Stimulated activated CD4-positive, alpha-beta T cell treated with anti-CD3 and anti-CD28 coated beads, TNF-alpha, amount 100 ng/mL, for 24 hours (primary cell): ENCODE measurements at regions not wholly inside any gene's neighbourhood (a gene's known extent, or its start where the extent isn't known, plus 50 kb on each side); places are given as distances from the start of the nearest gene placed in this dataset.

Experiments used
- DNase-seq, 3 experiments: peaks; one replicate each; pipeline ENCODE4 v3.0.0-alpha.2; 2020; ENCODE audit warnings: low read depth in 3 of 3

DNA sequence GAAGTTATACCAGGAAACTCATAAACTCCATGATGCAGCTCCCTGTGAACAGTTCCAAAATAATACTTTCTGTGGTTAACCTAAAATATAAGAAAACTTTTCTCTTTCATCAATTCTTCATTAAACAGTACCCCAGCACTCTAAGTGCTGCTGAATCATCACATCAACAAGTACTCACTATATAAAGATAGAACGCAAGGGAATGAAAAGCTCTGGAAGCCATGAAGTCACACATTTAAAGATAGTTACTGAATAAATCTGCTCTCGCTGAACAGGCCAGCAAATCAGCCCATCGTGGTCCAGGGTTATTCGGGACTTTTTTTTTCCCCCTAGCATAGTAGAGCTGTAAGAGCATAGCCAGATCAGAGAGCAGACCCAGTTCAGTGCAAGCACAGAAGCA, 254.3 kb downstream of the IPMK start:
- DNase-seq, result no peak

DNA sequence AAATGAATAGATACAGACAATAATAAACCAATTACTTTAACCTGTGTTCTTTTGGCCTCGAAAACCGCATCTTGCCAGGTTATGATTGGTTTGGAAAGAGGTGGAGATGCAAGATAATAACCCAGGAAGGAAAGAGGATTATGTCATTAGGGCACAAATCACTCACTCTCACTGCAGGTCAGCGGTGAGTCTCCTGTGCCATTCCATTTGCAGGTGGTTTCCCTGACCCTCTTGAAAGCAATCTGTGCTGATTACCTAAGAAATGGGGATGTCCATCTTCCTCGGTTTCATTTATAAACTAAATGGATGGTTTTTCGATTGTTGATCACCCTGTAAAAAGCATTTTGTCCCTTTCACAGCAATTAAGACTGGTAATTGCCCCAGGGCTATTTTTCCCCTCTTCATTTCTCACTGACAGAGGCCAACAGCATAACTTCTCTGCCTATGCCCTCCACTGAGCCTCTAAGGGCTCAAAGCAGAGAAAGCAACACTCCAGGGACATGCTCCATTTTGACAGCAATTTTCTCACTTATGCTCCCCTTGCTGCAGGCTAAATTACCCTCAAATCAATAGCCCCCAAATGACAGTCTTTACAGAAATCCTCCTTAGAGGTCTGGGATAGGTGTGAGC, 257.5 kb downstream of the IPMK start:
- no peak for DNase-seq

DNA sequence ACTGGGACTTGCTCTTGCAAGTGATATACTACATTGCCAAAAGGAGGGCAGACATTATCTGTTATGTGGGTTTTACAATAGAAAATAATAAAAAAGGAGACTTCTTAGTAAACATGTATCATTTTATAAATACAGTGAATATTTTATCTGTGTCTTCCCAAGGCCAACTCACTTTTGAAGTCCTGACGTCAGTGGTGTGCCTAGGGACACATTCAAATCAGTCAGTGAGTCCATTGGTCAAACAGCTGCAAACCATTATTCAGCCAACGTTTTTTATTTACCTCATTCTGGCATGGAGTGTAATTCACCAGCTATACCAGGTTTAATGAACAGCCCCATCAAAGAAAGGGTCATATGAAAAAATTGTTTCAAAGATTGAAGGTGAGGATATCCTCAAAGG, 263.7 kb downstream of the IPMK start:
- DNase-seq, result no peak

DNA sequence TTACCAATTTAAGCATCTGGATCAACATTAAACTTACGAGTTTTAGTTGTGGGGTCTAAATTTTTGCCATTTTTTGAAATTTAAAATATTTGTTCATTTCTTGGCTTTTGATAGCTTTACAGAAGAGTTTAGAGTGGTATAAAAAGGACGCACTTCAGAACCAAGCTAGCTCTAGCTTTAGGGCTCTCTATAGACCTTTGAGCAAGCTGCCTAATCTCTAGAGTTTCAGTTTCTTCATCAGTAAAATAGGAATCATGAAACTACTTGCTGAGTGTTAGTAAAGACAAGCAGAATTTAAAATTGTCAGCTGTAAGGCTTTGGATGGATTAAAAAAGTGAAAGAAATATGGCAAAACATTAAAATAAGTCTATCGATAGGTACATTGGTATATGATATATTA, 266.5 kb downstream of the IPMK start:
- no peak for DNase-seq

DNA sequence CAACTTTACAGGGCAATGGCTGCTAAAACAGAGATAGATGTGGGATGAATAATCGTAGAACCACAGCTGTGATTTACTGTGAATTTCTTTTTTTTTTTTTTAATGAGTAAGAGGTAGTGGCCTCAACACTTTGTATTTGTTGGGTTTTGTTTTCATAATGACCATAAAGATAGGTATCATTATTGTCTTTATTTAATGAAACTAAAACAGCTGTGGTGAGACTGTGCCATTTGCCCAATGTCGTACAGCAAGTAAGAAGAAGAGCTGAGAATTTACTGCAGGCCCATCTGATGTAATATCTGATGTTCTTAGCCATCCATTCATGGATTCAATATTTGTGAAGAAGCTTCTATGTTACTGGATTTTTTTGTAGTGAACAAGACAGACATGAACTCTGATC, 271.2 kb downstream of the IPMK start:
- no peak for DNase-seq

DNA sequence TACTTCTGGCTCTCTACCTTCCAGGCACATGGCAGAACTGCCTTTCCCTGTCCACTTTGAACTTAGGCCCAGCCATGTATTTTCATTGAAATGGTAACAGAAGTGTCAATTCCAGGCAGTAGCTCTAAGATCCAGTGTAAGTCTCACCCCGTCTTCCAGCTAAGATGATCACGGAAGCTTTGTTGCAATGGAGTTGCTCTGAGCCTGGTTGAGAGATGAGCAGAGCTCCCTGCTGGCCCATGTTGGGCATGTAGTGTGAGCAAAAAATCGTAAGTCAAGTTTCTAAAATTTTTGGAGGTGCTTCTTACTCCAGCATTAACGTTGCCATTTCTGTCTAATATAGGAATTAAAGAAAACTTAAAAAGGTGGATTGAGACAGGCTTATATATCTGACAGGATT, 274.4 kb downstream of the IPMK start:
- no peak for DNase-seq

DNA sequence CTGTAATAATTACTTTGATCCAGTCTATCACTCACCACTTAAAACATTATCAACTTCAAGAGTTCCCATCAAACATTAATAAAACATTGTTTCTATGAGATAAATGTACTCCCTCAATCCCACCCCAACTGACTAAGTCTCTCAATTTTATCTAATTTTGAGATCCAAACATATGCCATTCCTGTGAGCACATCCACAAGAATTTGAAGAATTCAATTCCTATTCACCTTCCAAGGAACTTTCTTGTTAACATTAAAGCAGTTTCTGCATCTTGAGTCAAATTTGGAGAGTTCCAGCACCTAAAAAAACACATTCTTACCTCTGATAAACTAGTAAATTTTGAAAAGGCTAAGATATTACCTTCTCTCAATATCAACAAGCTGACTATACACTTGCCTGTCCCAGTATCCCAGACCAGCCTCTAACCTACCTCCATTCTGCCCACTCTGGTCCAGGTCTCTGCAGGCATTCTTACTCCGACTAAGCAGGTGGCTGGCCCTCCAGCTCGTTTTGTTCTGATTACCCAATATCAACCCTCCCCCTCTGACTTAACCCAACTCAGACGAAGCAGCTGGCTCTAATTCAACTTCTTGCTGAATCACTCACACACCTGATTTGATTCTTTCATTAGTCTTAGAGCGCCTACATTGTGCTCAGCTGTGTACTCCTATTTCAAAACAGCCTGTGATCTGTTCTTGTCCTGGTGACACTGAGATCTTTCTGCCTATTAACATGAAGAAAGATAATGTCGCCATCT, 275.2 kb downstream of the IPMK start:
- DNase-seq, result no peak

DNA sequence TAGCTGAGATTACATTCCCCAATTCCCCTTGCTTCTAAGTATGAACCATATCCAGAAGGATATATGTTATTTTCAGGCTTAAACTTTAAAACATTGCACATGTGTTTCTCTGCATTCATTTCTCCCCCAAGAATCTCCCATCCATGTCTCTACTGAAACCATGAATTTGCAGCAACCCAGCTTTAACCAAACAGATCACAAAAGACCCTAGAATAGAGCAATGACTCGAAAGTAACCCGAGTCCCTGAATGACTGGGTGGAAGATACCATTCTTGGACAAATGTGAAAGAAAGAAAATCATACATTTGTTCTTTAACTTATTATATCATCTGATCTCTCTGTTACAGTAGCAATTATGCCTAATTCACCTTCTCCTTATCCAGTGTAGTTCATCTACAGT, 278.7 kb downstream of the IPMK start:
- no peak for DNase-seq

DNA sequence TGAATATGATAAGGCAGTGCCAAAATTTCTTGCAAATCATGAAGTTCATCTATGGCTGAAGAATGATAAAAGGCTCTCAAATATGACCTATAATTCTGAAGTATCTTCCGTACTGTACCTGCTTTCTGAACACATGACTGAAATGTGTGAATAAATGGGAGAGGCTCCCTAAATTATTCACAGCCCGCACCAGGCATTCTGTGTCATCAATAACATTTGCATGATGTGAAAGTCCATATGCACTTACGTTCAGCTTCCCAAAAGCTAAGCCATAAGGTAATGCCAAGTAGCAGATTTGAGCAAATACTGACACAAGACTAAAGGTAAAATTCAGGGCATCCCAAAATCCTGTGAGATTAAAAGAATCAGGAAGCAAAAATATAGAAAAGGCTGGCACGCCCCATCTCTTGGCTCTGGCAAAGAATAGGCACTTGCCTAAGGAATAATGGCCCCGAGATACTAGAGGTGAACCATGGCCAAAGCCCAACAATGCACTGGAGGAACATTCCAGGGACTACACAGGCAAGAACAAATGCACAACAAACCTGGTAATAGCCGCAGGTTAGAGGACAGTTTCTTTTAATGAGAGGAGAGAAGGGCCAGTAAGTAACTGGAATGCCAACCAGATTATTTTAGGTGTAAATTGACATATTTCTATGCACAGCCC, 280.5 kb downstream of the IPMK start:
- no peak for DNase-seq

DNA sequence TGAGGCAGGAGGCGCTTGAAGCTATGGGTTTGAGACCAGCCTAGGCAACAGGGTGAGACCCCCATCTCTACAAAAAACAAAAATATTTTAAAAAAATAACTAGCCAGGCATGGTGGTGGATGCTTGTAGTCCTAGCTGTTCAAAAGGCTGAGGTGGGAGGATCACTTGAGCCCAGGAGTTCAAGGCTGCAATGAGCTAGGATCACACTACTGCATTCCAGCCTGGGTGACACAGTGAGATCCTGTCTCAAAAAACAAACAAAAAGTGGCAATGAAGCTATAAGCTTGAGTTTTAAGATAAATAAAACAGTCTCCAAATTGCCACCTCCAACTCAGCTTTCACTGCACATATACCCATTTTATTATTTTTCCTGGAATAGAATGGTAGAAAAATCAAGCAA, 281.3 kb downstream of the IPMK start:
- no peak for DNase-seq

DNA sequence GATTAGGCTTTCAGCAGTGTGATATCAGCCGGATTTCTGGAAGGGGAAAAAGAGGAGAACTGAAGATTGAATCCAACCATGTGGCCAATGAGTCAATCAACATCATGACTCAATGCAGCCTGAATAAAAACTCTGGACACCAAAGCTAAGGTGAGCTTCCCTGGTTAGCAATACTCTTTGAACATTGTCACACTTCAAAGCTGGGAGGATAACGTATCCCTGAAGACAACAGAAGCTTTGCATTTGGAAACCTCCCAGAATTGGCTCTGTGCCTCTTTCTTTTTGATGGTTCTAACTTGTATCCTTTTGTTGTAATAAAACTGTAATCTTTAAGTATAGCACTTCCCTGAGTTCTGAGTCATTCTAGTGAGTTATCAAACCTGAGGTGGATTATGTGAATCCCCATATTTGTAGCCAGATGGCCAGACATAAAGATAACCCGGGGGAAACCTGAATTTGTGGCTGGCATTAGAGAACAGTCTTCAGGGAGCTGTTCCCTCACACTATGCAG, 284.4 kb downstream of the IPMK start:
- no peak for DNase-seq

DNA sequence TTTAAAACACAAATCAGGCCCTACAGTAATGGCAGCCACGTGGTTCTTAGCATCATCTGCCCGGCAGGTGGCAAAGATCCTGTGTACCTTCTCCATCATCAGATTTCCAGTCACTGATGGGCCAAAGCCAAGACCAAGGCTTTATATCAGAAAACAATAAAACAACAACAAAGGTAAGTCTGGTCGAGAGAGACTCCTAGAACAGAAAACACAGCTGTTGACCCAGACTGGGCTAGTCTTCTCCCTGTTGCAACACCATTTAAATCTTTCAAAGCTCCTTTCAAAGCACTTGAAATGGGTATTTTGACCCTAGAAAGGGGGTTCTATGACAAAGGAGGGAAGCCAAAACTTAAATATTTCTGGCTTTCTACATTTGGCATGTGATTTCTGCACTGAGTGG, 285.6 kb downstream of the IPMK start:
- no peak for DNase-seq

DNA sequence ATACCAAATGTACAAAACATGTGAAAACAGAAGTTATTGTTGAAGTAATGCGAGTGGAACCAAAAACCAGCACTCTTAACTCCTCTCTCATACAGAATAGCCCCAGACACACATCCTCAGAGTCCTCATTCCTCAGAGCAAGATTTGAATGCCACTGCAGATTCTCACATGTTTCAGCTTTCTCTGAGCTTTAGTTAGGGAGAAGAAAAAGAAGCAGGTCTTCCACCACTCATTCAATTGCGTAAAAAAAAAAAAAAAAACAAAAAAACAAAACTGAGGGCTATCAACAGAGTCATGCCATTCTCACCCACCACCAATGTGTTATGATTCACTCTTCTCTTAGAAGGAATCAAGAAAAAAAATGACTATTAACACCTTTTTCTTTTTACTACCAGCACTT, 287.7 kb downstream of the IPMK start:
- DNase-seq, result no peak

DNA sequence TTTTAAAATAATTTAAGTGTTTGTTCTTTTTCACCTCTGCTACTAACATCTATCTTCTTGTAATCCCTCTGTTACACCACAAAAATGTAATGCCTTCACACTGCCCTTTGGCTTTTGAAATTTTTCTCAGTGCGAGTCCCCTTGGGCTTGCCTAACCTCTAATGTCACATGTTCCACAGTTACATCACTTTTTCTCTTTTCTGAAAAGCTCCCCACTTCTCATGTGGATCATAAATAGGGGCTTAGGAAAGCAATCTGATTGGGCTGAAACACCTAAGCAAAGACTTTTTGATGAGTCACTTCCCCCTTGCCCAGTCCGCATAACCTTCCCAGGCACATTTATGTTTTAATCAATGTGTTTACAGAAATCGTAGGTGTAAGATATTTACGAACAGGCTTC, 288.2 kb downstream of the IPMK start:
- no peak for DNase-seq

DNA sequence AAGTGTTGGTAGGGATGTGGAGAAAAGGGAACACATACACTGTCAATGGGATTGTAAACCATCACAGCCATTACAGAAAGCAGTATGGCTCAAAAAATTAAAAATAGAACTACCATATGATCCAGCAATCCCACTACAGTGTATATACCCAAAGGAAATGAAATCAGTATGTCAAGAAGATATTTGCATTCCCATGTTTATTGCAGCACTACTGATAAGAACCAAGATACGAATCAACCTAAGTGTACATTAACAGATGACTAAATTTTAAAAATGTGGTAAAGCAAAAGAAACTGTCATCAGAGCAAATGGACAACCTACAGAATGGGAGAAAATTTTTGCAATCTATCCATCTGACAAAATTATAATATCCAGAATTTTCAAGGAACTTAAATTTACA, 290.4 kb downstream of the IPMK start:
- DNase-seq, result no peak

DNA sequence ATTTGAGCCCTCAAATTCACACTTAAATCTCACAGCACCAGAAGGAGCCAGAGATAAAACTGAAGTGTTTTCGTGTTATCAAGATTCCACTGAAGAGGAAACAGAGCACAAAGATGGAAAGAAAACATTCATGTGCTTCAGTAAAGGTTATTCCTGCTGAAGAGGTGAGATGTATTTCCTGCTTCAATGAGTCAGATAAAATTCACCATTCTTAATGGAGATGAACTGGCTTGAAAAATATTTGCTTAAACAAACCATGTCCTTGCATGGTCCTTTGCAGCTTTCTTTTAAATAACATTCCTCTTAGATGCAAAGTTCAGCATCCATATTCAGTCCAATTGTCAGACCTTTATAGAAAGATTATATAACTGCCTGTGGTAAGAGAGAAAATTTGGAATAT, 294.2 kb downstream of the IPMK start:
- DNase-seq, result no peak

DNA sequence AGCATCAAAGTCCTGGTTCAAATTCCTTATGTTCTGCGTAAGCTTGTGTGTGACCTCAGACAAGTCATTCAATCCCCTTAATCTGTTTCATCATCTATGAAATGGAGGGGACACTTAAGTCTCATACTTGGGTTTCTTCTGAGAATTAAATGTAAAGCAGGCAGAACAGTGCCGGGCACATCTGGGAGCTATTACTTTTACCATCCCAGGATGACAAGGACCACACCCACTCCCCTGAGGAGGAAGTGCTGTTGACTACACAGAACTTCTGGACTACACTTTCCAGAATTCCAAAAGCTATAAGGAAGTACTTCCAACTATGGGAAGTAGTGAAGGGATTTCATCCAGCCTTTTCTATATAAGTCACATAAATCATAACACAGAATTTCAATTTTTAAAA, 294.9 kb downstream of the IPMK start:
- DNase-seq, result no peak

DNA sequence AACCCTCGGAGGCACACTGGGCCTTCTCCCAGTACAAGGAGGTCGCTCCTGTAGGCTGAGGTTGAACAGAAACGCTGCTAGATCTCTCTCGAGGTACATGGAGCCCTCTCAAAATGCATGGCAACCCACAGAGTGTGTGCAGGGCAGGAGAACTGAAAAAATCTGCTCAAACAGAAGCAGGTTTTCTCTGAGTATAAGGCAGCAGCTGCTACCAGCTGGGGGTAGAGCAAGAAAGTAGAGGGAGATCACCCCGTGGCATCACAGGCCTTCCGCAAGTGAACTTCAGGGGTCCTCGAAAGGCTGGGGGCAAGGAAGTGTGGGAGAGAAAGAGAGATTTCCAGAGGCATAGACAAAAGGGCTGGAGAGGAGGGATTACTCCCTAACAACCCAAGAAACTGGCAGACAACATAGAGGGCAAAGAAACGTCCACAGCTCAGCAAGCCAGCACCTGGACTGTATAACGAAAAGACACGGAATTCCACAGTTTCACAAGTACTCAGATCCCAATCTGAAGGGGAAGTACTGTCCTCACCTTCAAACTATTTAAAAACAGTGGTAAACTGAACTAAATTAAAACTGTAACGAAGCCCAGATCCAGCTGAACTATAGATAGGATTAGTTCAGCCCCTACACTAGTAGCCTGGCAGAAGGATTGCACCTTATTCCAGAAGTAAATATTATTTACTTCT, 299.2 kb downstream of the IPMK start:
- no peak for DNase-seq

DNA sequence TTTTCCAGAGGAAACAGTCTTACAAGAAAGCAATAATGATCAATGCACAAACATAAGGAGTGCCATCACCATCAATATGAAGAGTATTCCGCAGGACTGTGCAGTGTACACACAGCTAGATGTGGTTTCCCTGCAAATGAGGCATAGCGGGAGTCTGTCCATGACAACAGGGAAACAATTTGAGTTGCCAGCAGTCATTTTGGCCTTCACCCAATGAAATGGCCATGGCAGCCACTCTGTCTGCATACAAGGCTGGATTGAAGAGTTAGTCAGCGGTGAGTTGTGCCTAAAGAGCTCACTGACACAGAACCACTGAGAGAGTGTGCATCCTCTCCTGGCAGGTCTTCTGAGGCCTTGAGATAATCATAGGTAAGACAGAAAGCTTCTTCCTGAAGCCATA, 303.3 kb downstream of the IPMK start:
- DNase-seq, result no peak

DNA sequence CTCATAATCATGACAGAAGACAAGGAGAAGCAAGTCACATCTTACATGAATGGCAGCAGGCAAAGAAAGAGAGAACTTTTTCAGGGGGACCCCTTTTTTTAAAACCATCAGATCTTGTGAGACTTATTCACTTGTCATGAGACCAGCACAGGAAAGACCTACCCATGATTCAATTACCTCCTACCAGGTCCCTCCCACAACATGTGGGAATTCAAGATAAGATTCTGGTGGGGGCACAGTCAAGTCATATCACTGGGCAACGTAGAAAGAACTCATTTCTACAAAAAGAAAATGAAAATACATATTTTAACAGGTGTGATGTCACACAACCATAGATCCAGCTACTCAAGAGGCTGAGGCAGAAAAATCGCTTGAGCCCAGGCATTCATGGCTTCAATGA, 304.1 kb downstream of the IPMK start:
- DNase-seq, result no peak

DNA sequence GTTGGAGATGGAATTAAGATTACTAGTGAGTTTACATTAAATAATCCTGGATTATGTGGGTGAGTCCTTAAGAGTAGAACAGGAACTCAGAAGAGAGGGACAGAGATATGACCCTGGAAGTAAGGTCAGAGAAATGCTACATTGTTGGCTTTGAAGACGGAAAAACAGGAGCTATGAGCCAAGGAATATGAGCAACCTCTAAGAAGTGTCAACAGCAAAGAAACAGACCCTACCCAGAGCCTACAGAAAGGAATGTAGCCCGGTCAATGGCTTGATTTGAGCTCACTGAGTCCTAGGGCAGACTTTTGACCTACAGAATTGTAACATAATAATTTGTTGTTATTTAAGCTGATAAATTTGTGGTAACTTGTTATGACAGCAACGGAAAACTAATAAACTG, 304.9 kb downstream of the IPMK start:
- DNase-seq, result no peak

DNA sequence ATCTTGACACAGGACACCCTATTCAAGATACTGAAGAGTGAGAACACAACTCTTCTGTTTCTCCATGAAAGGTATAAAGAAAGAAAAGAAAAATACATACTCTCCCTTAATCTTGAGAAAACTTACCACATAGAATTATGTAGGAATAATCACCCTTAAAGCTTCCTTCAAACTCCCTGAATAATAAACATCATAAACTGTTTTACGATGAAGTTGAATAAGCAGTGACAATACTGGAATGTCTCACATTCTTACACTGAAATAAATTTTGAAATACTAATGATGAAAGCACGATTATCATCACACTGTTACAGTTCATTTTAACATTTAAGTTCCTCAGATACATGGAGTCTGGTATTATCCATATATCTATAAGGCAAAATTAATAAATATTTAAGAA, 306.2 kb downstream of the IPMK start:
- DNase-seq, result no peak

DNA sequence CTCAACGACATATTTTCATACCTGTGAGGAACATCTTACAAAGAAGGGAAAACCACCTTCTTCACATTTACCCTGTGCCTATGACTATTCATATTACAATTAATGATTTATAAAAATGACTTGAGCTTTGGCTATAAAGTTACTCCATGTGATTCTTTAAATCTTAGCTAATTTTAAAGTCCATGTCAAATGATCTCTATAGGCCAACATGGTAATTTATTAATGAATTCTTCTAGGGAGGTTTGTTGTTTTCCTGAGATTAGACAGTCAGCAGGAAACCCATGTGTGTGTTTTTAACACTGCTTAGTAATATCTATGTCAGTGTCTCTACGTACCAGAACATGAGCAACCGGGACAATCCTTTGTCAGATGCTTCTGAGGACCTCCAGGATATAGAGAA, 307.3 kb downstream of the IPMK start:
- no peak for DNase-seq
